Choroid plexus epithelial cell (primary cell): ENCODE measurements at regions not wholly inside any gene's neighbourhood (a gene's known extent, or its start where the extent isn't known, plus 50 kb on each side); places are given as distances from the start of the nearest gene placed in this dataset.
"Not testable (repeated sequence)": the region's sequence is repeated elsewhere in the genome, so short reads cannot be mapped to it uniquely, and the experiment has no call there.

Source experiments
- DNase-seq: peaks from one replicate; pipeline ENCODE4 v3.0.0-alpha.2; 2010; ENCODE audit warnings: low read depth
- H3K4me3 ChIP-seq: 2 replicates; pipeline ENCODE4 v1.5.1; 2011; ENCODE audit warnings: low read depth, mild to moderate bottlenecking, control low read depth, low read length, moderate library complexity
- TF ChIP-seq, protein P1 (sequence below): conservative IDR thresholded peaks from 2 replicates; pipeline ENCODE4 v1.5.1; 2011; ENCODE audit warnings: low read depth, mild to moderate bottlenecking, control low read depth, inconsistent platforms, low read length, moderate library complexity

DNA sequence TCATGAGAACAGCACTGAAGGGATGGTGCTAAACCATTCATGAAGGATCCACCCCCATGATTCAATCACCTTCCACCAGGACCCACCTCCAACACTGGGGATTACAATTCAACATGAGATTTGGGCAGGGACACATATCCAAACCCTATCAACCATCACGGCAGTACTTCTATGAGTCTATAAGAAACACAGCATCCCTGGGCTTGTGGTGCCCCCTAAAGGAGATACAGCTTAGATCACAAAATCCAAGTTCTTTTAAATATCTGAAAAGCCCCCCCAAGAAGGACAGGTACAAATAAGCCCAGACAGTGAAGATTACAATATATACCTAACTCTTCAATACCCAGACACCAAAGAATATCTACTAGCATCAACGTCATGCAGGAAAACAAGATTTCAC, 233.7 kb upstream of the ADRA1B start:
- H3K4me3 ChIP-seq = no peak overlapping the region
- peak; percentile 21 for DNase-seq
- TF ChIP-seq, protein P1, sequence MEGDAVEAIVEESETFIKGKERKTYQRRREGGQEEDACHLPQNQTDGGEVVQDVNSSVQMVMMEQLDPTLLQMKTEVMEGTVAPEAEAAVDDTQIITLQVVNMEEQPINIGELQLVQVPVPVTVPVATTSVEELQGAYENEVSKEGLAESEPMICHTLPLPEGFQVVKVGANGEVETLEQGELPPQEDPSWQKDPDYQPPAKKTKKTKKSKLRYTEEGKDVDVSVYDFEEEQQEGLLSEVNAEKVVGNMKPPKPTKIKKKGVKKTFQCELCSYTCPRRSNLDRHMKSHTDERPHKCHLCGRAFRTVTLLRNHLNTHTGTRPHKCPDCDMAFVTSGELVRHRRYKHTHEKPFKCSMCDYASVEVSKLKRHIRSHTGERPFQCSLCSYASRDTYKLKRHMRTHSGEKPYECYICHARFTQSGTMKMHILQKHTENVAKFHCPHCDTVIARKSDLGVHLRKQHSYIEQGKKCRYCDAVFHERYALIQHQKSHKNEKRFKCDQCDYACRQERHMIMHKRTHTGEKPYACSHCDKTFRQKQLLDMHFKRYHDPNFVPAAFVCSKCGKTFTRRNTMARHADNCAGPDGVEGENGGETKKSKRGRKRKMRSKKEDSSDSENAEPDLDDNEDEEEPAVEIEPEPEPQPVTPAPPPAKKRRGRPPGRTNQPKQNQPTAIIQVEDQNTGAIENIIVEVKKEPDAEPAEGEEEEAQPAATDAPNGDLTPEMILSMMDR = peak; percentile 24

GRCh38 chr5:159687892-159688291, 228.4 kb upstream of the ADRA1B start:
- not testable (repeated sequence) for DNase-seq

DNA sequence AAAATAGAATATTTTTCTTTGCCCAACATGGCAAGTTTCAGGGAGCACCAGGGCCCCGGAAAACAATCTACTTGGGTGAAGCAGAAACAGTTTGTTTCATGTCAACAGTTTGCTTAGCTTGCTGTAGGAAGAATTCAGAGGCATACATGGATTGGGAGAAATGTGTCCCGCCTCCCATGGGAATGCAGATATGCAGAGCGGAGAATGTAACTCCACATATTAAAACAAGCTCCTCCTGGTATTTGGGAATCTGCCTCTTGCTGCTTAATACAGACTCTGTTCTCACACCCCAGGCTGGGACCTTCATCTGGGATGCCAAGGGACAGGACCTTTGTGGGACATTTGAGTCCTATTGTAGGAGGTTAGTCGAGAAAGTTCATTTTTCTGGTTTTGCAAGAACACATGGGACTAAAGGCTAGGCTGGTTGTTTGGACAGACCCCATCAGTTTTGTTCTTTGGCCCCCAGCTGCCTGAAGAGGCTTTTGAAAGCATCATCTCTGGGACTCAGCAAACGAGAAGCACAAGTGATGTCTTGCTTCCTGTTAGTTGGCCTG, 220.5 kb upstream of the ADRA1B start:
- TF ChIP-seq, protein P1 = no peak
- no peak overlapping the region for H3K4me3 ChIP-seq
- no peak for DNase-seq

More at GRCh38 chr5:159687892-159688291, 228.4 kb upstream of the ADRA1B start:
- not testable (repeated sequence) for H3K4me3 ChIP-seq

GRCh38 chr5:159697530-159697929, 218.8 kb upstream of the ADRA1B start:
- TF ChIP-seq, protein P1 = no peak
- H3K4me3 ChIP-seq = no peak overlapping the region
- DNase-seq = peak; percentile 20

DNA sequence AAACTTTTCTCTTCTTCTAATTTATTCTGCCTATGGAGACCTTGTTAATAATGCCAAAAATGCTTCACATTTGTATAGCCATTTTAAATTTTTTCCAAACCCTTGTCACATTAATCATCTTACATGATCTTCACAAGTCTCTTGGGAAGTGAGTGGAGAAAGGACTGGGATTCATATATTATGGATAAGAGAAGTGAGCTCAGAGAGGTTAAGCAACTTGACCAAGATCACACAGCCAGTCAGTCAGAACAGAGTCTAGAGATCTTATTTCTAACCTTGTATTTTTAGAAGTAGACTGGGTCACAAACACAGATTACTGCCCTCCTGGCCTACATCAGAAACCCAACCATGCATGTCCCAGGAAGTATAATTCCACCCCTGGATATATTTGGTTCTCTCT, 218.0 kb upstream of the ADRA1B start:
- DNase-seq = no peak
- TF ChIP-seq, protein P1 = no peak
- H3K4me3 ChIP-seq = no peak overlapping the region

GRCh38 chr5:159700016-159700415, 216.3 kb upstream of the ADRA1B start:
- DNase-seq = no peak
- H3K4me3 ChIP-seq = no peak overlapping the region
- TF ChIP-seq, protein P1 = no peak

- no peak for DNase-seq
- no peak overlapping the region for H3K4me3 ChIP-seq
- TF ChIP-seq, protein P1 = no peak
These were observed 214.0 kb upstream of the ADRA1B start for GRCh38 chr5:159702301-159702700.
